ENCODE measurements at regions not wholly inside any gene's neighbourhood (a gene's known extent, or its start where the extent isn't known, plus 50 kb on each side); places are given as distances from the start of the nearest gene placed in this dataset.

GRCh38 chr12:114774197-114774596 lies 90.2 kb upstream of the TBX3 start:
- Mint-ChIP-seq H3K27me3 (ENCODE audit: low read depth) (no peaks in the 10 kb centered on the region), H3K27ac (peak overlapping the region; percentile 16), H3K4me1 (peaks cover 11% of the 10 kb centered on the region), H3K36me3 (peaks cover 19% of the 10 kb centered on the region), H3K9me3 (peaks cover 12% of the 10 kb centered on the region), H3K4me3 (no peak overlapping the region)
- TF ChIP-seq CTCF (IDR thresholded peaks at IDR 0.05; ENCODE audit: unreplicated experiment), result no peak
- no peak for DNase-seq (ENCODE audit: low spot score in 2 of 2, unreplicated experiment in 2 of 2)

DNA sequence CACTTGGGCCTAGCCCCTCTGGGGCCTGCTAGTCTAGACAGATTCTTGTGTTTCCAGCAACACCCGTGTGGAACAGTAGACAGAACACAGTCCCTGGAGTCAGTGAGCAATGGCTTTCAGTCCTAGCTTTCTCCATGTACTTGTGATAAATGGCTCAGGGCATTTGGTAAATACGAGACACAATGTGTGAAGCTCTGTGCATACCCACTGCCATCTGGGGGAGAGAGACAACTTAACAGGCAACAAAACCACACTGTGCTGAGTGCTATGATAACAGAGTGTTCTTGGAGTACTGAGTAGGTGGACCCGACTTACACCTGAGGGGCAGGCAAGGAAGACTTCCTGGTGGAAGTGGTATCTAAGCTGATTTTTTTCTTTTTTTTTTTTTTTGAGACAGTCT lies 86.3 kb upstream of the TBX3 start:
- no peak for DNase-seq (ENCODE audit: low spot score in 2 of 2, unreplicated experiment in 2 of 2)
- Mint-ChIP-seq H3K4me3 (no peak overlapping the region), H3K27me3 (ENCODE audit: low read depth) (no peaks in the 10 kb centered on the region), H3K36me3 (peaks cover 13% of the 10 kb centered on the region), H3K4me1 (peaks cover 39% of the 10 kb centered on the region), H3K27ac (peak overlapping the region; percentile 95), H3K9me3 (peaks cover 8% of the 10 kb centered on the region)
- TF ChIP-seq CTCF (IDR thresholded peaks at IDR 0.05; ENCODE audit: unreplicated experiment), result no peak

- H3K27ac Mint-ChIP-seq, result peak overlapping the region; percentile 95
- peaks cover 41% of the 10 kb centered on the region for H3K4me1 Mint-ChIP-seq
- H3K36me3 Mint-ChIP-seq, result peaks cover 9% of the 10 kb centered on the region
- H3K27me3 Mint-ChIP-seq (ENCODE audit: low read depth), result no peaks in the 10 kb centered on the region
- no peak for TF ChIP-seq CTCF (IDR thresholded peaks at IDR 0.05; ENCODE audit: unreplicated experiment)
- peaks cover 3% of the 10 kb centered on the region for H3K9me3 Mint-ChIP-seq
- no peak for DNase-seq (ENCODE audit: low spot score in 2 of 2, unreplicated experiment in 2 of 2)
- H3K4me3 Mint-ChIP-seq, result no peak overlapping the region
These were observed 85.7 kb upstream of the TBX3 start for GRCh38 chr12:114769634-114770033.

DNA sequence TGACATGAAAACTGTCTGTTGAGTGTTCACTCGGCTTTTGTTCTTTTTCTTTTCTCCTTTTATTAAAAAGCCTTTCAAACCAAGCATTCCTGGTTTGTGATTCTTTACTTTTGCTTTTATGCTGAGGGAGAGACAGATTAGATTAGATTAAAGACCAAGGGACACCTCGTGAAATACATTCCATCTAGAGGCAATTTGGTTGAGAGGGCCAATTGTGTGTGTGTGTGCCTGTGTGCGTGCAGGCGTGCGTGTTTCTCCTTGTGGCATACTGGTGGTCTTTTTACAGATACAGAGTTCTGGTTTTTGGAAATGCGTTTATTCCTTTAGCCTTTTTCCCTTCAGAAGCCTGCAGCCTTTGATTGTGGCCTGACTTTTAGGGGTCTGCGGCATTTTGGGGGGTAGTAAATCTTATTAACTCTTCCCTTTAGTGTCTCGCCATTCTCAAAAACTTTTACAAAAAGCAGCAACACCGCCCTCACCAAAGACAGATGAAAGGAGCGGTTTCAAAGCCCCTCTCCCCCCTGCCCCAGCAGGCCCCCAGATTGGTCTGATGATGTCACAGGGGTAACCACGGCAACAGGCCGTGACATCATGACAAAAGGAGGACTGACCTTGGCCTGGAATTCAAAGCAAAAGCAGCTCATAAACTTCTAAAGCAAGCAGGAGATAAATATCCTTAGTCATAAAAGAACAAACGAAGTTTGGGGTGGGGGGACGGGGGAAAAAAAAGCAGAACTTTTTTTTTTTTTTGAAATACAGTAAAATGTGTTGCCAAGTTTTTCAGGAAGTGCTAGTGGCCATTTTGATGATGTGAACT lies 84.1 kb upstream of the TBX3 start:
- TF ChIP-seq CTCF (IDR thresholded peaks at IDR 0.05; ENCODE audit: unreplicated experiment), result no peak
- Mint-ChIP-seq H3K4me3 (peak overlapping the region; percentile 34), H3K27me3 (ENCODE audit: low read depth) (no peaks in the 10 kb centered on the region), H3K4me1 (peaks cover 52% of the 10 kb centered on the region), H3K36me3 (peaks cover 3% of the 10 kb centered on the region), H3K9me3 (peaks cover 3% of the 10 kb centered on the region), H3K27ac (peak overlapping the region; percentile 100)
- DNase-seq (ENCODE audit: low spot score in 2 of 2, unreplicated experiment in 2 of 2), result peak; percentile 72 to 84

DNA sequence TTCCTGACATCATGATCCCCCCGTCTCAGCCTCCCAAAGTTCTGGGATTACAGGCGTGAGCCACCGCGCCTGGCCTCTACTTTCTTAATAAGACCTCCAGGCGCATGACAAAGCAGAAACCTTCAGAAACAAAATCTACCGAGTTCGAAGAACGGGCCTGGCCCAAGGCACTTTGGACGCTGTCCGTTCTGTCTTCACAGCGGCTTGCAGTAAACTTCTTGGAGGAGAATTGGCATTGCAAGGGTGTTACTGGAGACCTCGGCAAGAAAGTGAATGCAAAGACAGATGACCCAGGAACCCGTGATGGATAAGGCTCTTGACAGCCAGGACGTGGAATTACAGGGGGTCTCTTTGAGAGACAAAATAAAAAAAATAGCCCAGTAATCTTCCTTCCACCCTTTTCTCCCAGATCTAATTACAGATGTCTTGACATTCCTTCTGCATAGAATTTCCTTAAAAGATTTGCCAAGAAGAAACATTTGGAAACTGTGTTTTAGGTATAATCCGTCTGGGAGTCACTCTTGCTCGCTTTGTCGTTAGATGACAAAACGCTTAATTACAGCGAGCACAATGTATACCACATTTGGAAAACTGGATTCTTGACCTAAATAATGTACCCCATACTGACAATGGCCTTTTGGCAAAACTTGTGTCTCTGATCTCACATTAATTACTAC lies 83.2 kb upstream of the TBX3 start:
- Mint-ChIP-seq H3K9me3 (peaks cover 3% of the 10 kb centered on the region), H3K27me3 (ENCODE audit: low read depth) (no peaks in the 10 kb centered on the region), H3K27ac (peak overlapping the region; percentile 100), H3K4me3 (no peak overlapping the region), H3K4me1 (peaks cover 60% of the 10 kb centered on the region), H3K36me3 (peaks cover 3% of the 10 kb centered on the region)
- TF ChIP-seq CTCF (IDR thresholded peaks at IDR 0.05; ENCODE audit: unreplicated experiment), result no peak
- no peak for DNase-seq (ENCODE audit: low spot score in 2 of 2, unreplicated experiment in 2 of 2)
